H4 (cell line): ENCODE measurements at regions not wholly inside any gene's neighbourhood (a gene's known extent, or its start where the extent isn't known, plus 50 kb on each side); places are given as distances from the start of the nearest gene placed in this dataset.
"Not testable (repeated sequence)": the region's sequence is repeated elsewhere in the genome, so short reads cannot be mapped to it uniquely, and the experiment has no call there.

ENCODE experiments used
- DNase-seq: peaks from one replicate; pipeline ENCODE4 v3.0.0-alpha.2; 2015; ENCODE audit warnings: low spot score

DNA sequence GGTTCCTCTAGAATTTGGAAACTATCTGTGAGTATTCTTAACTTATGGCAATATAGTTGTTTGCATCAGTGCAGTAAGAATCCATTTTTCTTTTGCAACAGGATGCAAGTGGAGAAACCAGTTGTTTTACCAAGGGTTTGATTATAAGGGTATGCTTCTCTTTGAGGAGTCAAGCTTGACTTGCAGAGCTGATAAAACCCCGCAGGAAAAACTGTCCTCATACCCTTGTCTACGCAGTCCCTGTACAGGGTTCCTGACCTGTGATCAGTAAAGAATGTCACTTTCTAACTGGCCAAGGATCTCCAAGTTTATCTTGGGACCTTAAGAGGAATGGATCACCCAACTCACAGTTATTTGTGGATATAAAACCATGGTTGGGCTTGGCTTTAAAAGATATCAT, 161.1 kb upstream of the OLIG3 start:
- DNase-seq = no peak

DNA sequence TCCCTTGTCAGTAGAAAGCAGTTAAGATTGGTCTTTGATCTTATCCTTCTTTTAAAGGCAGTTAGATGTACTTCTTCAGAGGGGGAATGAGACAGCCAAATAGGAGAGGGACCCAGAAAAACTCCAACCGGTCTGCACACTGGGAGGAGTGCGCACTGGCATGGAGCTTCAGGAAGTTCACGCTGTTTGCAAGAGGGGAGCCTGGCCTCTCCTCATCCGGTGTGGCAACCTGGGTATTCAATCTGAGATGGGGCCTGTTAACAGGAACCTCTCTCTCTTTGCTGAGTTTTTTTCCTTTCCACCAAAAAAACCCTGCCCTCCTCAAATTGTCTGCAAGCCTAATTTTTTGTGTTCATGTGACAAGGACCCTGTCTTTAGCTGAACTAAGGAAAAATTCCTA, 162.5 kb upstream of the OLIG3 start:
- no peak for DNase-seq

DNA sequence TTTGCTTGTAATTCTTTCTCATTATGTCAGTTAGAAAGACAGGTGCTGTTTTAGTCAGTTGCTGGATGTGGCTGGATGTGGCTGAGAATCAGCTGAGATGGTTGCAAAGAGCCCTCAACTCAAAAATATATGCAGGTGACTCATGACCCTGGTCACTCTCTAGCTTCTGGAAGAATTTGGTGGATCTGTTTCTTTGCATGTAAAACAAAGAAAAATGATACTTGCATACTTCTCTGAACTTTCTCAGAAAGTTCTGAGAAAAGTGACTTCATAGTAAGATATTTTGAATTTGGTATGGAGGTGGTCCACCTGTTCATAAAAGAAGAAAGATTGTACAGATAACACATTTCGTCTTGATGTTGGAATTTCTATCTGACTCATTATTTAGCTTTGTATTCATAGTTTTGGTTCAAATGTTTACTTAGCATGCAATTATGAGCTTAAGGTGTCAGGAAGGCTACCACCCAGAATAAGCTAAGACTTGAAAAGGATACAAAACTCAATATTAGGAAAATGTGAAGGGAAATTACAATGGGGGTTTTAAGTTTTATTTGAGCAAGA, 163.2 kb upstream of the OLIG3 start:
- no peak for DNase-seq

DNA sequence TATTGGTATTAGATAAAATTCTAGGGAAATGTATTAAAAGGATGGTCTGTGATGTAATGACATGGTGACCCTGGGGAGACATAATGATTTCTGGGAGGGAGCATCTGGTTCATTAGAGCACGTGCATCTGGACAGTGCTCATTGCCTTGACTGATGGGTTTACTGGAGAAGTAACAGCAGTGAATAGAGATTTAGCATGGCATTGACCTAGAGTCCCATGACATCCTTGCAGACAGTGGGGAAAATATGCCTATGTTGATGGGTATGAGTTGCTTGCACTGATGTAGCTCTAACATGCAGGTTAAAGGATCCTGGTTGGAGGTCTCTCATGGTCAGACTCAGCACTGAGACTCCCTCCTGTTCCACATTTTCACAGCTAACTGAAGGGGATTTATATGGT, 164.1 kb upstream of the OLIG3 start:
- no peak for DNase-seq

DNA sequence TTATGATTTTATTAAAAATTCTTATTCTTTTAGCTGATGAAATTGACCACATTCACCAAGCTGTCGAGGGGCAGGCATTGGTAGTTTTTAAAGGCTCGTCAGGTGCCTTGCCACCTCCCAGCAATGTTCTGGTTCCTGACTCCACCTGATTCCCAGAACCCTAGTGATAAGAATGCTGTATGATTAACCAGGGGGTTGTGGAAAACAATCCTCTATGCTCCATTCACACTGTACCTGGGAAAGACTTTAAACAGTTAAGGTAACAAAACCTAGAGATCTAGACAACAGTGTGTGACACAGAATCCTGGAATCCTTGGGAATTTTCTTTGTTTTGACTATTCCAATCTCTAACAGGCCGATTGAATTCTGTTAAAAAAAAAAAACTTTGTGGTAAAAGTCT, 165.7 kb upstream of the OLIG3 start:
- DNase-seq = no peak

DNA sequence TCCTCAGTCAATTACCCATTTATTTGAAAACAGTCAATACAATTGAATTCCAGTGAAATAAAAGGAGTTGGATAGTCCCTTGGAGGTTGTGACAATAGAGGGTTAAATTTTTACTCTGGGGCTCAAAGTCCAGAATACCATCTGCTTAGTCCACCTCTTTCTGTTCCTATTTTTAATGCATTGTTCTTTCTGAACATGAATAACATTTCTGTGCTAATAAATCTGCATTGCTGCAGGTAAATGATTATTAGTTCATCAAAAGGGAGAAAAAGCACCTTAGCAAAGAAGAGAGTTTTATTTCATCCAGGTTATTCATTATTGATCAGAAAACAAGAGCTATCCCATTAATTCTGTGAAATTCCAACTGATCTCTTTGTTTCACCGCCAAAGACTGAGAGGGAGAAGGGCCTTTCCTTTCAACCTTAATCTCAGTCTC, 166.1 kb upstream of the OLIG3 start:
- DNase-seq = no peak

DNA sequence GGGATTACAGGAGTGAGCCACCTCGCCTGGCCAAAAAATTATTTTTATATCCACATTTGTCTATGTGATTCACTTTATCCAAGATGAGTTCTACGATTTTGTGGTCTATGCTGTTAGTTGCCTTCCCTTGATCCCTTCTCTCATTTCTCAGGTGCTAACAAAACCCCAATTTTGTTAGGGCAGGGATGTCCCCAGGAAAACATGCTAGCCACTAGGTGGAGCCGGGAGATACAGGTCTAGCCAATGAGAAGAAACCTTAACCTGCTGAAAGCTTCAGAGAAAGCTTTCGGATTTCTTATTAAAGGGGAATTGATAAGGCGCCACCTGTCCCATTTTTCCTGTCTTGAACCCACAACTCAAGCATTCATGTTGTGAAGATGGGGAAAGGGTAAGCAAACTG, 167.4 kb upstream of the OLIG3 start:
- DNase-seq = no peak

DNA sequence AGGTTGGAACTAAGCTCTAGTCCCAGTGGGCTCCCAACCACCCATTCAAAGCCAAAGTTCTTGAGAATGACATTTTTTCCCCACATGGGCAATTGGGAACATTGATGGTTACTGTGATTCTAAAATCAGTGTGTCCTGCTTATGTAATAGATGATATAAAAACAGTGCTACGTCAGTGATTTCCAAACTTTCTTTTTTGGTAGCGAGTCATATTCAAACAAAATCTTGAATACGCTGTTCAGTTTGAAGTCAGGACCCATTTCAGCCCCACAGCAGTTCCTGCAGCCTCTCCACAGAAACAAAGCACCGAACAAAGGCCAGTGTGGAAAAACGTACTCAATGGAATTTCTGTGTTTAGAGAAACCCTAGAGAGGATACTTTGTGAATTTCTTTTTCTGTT, 170.0 kb upstream of the OLIG3 start:
- DNase-seq = no peak

DNA sequence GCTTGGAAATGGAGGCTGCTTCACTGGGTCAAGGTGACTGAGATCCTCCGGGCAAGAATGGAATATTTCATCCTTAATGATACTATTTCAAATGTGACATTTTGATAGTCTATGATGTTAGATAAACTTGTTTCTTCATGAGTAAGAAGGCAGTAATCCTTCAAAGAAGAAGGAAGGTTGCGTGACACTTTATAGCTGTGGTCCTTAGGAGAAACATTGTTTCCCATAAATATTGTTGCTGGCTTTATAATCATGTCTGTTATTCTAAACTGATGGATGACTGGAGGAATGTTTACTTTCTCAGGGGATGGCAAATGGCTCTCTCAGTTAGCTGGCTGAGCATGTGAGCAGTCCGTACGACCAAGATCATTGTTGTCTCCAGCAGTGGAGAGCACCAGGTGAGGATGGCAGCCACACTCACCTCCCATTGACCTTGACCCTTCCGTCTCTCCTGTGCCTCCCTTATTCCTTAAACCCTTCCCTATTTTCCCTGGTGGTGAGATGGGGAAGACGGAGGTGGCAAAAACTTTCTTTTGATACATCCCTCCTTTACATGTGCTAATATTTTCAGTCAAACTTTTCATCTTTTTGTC, 171.2 kb upstream of the OLIG3 start:
- DNase-seq = no peak

DNA sequence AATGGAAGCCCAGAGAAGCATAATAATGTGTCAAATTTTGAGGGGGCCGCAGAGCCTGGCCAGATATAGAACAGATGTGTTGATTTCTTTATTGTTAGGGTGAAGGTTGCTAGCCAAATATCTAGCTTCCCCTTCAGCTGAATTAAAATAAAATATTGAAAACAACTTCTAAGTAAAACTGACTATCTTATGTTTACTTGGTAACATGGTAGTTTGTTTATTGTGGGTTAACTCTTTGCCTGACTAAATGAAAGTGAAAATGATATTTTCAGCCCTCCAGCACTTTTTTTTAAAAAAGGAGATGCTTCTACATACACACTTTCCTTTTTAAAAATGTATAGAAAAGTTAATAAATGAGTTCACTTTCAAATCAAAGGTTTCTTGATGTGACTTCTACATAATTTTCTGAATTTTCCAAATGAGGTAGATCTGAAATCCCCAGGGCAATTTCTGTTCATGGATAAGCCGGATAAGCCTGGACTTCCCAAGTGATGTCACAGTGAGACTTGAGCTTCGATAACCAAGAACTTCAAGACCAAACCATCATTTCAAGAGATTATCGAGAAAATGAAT, 172.1 kb upstream of the OLIG3 start:
- no peak for DNase-seq

DNA sequence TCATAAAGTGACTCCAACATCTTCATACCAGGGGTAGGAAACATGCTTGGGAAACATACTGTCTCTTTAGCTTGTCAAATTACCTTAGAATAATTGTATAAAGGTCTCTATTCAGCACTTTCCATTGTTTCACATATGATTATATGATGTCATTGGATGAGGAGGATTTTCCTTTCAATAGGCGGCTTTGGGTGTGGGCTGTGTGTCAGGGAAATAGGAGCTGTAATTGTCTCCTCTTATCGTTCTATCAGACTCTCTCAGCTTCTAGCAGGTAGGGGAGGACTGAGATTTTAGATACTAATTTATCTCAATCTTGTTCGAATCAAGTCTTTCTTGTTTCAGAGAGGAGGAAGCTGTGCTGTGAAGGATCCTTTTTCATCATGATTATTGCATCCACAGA, 179.4 kb upstream of the OLIG3 start:
- DNase-seq = no peak

DNA sequence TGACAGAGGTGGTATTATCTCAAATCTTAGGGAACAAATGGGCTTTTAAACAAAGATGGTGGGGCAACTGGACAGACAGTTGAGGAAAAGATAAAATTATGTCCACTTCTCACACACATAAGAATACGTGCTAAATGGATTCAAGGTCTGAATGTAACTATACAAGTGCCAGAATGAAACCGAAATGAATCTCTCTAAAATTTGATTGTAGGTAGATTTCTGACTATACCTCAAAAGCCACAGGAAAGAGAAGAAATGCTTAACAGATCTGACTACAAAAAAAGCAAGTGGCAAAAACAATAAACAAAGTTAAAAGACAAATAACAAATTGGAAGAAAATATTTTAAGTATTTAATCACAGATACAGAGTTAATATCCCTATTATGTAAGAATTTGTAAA, 182.7 kb upstream of the OLIG3 start:
- no peak for DNase-seq

DNA sequence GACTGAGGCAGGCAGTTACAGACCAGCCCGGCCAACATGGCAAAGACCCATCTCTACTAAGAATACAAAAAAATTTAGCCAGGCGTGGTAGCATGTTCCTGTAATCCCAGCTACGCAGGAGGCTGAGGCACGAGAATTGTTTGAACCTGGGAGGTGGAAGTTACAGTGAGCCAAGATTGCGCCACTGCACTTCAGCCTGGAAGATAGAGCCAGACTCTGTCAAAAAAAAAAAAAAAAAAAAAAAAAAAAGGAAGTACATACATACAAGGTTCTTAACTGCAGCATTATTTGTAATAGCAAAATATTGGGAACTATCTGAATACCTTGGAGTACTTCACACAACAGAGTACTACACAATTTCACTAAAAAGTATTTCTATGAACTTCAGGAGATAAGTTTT, 183.5 kb upstream of the OLIG3 start:
- DNase-seq = no peak

DNA sequence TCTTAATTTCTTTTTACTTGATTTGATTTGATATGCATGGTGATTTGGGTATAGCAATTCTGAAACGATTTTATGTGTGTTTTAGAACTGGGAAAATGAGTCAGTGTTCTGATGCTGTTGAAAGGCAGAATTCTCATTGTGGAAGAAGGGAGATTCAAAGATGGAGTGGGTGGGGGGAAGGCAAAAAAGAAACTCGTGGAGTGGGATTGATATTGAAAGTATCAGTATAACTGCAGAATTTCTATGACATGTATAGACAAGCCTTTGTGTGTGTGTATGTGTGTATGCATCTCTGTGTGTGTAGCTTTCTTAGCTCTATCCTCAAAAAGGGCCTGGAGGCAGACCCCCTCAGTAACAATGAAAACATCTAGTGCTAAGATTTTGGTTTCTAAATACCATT, 184.3 kb upstream of the OLIG3 start:
- DNase-seq = no peak

DNA sequence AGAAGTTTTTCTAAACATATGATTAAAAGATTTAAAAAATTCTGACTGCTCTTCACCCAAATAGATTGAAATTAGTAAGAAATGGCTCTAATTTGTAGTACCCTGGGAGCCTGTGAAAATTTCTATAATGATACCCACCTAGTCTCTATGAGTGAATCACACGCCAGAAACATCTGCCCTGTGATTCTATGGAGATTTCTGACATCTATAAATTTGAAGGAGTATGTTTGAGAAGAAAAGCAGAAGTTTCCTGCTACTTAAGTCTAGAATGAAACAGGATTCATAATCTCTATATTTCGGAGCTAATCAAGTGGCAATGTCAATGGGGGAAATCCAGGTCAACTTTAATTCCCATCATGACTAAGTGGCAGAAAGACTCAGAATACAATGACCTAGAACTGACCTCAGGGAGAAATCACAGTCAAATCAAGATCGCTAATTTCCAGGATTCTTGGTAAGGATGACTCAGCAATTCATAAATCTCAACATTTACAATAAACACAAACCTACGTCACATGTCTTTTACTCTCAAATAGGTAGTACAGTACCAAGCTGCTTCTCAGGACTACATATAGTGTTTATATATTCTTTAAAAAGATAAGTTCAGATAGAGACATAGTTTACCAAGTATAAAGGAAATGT, 186.2 kb upstream of the TNFAIP3 start:
- DNase-seq = peak; percentile 51

DNA sequence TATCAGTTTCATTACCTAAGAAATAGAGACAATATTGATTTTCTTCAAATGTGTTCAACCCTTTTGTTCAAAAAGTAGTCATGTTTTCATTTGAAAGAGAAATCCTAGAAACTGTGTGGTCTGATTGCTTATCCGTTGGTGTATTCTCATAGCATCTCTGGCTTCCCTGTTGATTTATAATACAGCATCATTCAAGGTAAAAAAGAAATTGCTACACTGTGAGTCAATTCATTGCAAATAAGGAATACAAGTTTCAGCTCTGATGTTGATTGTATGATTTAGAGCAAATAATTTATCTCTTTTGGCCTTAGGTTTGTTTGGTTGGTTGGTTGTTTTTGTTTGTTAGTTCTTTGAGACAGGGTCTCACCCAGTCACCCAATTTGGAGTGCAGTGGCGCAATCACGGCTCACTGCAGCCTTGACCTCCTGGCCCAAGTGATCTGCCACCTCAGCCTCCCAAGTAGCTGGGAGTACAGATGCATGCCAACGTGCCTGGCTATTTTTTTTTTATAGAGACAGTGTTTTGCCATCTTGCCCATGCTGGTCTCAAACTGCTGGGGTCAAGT, 185.5 kb upstream of the TNFAIP3 start:
- DNase-seq = no peak

DNA sequence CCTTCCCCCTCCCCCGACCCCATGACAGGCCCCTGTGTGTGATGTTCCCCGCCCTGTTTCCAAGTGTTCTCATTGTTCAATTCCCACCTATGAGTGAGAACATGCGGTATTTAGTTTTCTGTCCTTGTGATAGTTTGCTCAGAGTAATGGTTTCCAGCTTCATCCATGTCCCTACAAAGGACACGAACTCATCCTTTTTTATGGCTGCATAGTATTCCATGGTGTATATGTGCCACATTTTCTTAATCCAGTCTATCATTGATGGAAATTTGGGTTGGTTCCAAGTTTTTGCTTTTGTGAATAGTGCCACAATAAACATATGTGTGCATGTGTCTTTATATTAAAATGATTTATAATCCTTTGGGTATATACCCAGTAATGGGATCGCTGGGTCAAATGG, 184.4 kb upstream of the TNFAIP3 start:
- DNase-seq = not testable (repeated sequence)

DNA sequence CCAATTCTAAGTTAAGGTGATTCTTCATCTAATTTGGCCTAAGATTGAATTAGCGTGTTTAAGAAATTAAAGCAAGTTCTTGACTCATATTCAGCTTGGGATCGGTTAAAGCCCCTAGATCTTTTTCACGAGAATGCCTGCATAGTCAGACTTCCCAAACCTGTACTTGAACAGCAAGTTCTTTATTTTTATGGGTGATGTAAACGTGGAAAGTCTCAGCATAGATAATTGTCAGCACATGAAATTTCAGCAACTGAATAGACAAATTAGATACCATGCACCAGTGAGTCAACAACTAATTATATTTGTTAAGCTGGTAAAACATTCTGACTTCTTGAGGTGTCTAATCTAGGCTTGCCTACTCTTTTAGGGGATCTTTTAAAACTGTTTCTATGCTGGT, 183.1 kb upstream of the TNFAIP3 start:
- DNase-seq = no peak

DNA sequence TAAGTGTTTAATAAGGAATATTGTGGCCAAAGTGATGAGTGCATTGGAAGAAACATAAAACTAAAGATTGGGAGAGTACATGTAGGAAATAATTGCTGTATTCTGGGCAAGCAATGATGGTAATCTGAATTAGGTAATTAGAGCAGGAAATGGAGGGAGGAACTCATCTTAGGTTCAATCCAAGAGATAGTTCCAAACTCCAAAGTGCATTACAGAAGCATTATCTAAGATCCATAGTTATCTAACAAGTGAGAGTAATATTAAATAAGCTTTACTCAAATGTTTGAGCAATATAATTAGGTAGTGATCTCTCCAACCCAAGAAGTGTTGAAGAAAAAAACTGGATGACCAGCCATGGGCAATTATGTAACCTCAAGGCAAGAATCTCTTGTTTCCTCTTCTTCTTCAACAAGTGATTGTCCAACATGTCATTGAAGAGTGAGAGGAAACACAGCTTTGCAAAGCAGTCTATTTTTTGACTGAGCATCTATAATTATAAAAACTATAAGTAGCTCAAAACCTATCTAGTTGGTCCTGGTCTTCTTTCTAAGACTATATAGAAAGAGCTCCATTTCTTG, 181.2 kb upstream of the TNFAIP3 start:
- no peak for DNase-seq

DNA sequence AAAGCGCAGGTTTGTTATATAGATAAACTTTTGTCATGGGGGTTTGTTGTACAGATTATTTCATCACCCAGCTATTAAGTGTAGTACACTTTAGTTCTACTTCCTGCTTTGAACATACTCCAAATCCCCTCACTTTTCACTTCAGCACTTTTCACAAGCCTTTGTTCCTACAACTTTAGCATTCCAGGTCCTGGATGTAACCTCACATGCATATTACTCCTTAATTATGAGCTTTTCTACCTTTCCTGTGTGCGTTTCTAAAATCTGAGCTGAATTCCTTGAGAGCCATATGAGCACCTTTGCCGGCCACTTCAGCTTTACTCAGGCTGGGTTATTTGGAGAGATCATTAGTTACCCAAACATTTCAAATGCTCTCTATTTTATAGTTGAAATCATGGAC, 179.2 kb upstream of the TNFAIP3 start:
- DNase-seq = no peak

DNA sequence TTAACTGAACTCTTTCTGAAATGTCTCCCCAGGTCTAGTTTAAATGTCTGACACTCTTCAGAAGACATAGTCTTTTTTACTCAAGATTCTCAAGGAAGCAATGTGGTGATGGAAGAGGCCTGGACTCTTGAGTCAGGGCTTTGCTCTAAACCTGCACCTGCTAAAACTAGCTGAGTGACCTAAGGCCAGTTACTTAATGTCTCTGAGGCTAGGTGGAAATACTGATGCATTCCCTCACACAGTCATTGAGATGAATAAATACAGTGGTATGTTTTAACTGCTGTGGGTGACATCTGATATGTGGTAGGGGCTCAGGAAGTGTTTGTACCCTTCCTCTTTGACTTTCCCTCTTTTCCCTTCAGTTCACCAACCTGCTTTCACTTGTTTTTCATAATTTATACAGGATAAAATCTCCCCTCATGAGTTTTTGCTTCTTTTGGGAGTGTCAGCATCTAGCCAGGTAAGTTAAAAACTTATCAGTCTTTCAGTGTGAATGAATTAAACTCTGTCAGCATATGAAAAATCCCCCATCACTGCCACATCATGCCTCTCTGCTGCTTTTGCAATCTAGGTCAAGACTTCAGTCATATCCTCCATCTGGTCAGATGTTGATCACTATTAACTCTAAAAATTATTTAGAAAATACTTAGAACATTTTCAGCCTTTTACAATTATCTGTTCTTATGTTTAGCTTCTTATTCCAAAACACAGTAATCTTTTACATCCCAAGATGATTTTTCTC, 178.7 kb upstream of the TNFAIP3 start:
- no peak for DNase-seq

DNA sequence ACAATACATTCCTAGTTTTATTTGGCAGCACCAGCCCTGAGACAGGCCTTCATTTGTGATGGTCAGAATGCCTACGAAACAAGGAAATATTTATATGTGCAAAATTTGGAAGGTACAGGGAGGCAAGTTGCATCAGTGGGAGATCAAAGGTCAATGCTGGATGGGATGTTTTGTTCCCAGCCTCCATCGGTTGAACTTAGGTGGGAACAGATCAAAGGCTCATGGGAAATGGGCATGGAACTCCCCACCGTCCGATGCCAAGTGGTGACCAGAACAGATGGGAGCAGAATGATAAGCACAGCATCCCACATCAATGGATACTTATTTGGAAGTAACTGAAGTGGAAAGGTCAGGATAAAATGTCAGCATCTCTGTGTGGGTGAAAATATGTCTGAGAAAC, 177.7 kb upstream of the TNFAIP3 start:
- DNase-seq = no peak
